HCT116 (cell line): ENCODE measurements at regions not wholly inside any gene's neighbourhood (a gene's known extent, or its start where the extent isn't known, plus 50 kb on each side); places are given as distances from the start of the nearest gene placed in this dataset.
"Not testable (repeated sequence)": the region's sequence is repeated elsewhere in the genome, so short reads cannot be mapped to it uniquely, and the experiment has no call there.

Experiments used
- CTCF ChIP-seq, 3 experiments: fragments of 200-600 bp in 1 of 3; sonication (generic) in 1 of 3; IDR thresholded peaks in 2 of 3; conservative IDR thresholded peaks in 1 of 3; 2 replicates each; pipeline ENCODE4 v1.5.1; 2012 to 2017; ENCODE audit warnings: low read depth in 2 of 3, low read length in 2 of 3, antibody characterized with exemption in 1 of 3, borderline replicate concordance in 1 of 3, control low read depth in 1 of 3, mild to moderate bottlenecking in 1 of 3, mixed read lengths in 1 of 3, mixed run types in 1 of 3, moderate library complexity in 1 of 3; ENCODE audit not compliant: insufficient read depth in 1 of 3
- EZH2 ChIP-seq: fragments of 200-600 bp; sonication (generic); IDR thresholded peaks from 2 replicates; pipeline ENCODE4 v1.6.1; 2017; ENCODE audit warnings: antibody characterized with exemption, mixed run types
- JUND ChIP-seq: IDR thresholded peaks from 2 replicates; pipeline ENCODE4 v1.6.1; 2012
- REST ChIP-seq: IDR thresholded peaks from 2 replicates; pipeline ENCODE4 v1.6.1; 2012; ENCODE audit warnings: low read depth
- SP1 ChIP-seq: IDR thresholded peaks from 2 replicates; pipeline ENCODE4 v1.6.1; 2012; ENCODE audit warnings: low read depth

- TF ChIP-seq REST; CTCF (IDR thresholded peaks at IDR 0.05 in 2 of 3, conservative IDR thresholded peaks at IDR 0.05 in 1 of 3; ENCODE audit: borderline replicate concordance in 1 of 3, insufficient read depth in 1 of 3, low read depth in 2 of 3, low read length in 2 of 3); EZH2; JUND; SP1: not testable (repeated sequence)
Measured at GRCh38 chr21:33965662-33966061, 50.1 kb upstream of the ATP5PO start.
